GM12872 (cell line): ENCODE measurements at regions not wholly inside any gene's neighbourhood (a gene's known extent, or its start where the extent isn't known, plus 50 kb on each side); places are given as distances from the start of the nearest gene placed in this dataset.

Experiments
- CTCF ChIP-seq: IDR thresholded peaks from 3 replicates; pipeline ENCODE4 v1.5.1; 2011; ENCODE audit warnings: low read depth, mild to moderate bottlenecking, low read length, moderate library complexity; ENCODE audit not compliant: insufficient read depth

GRCh38 chr18:30404422-30404821 is 638.1 kb downstream of the DSC3 start:
- no peak for TF ChIP-seq CTCF

- TF ChIP-seq CTCF, result no peak
Measured at GRCh38 chr18:30403278-30403677, 639.3 kb downstream of the DSC3 start.

GRCh38 chr18:30387401-30387800 is 655.1 kb downstream of the DSC3 start:
- no peak for TF ChIP-seq CTCF

GRCh38 chr18:30386624-30387023 is 655.9 kb downstream of the DSC3 start:
- TF ChIP-seq CTCF, result no peak

GRCh38 chr18:30385684-30386083 is 656.9 kb downstream of the DSC3 start:
- no peak for TF ChIP-seq CTCF

GRCh38 chr18:30381826-30382225 is 660.7 kb downstream of the DSC3 start:
- TF ChIP-seq CTCF, result no peak

- TF ChIP-seq CTCF, result no peak
Measured at GRCh38 chr18:30378097-30378496, 664.4 kb downstream of the DSC3 start.

GRCh38 chr18:30376515-30376914 is 666.0 kb downstream of the DSC3 start:
- no peak for TF ChIP-seq CTCF
